HG03159 (cell line): ENCODE measurements at regions not wholly inside any gene's neighbourhood (a gene's known extent, or its start where the extent isn't known, plus 50 kb on each side); places are given as distances from the start of the nearest gene placed in this dataset.

Experiments used
- ATAC-seq: cut with Tn5 transposase; IDR thresholded peaks from one replicate; pipeline ENCODE4 v1.9.1; 2021; ENCODE audit warnings: mild to moderate bottlenecking, moderate library complexity; ENCODE audit not compliant: unreplicated experiment

DNA sequence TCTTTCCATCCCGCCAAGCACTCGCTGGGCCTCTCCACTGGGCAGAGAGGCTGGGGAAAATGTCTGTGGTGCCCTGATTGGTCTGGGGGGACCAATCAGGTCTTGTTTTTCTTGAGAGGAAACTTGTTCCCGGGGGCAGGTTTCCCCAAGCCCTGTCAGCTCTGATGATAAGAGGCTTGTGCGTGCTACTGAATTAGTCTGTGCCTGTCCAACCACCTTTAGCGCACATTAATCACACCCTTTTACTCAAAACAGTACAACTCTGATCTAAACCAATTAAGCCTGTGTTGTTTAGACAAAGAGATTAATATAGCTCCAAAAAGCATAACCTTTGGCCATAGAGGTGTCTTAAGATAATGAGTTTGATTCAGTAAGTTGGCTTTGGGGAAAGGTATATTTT lies 580.4 kb downstream of the VRK1 start:
- ATAC-seq = no peak

DNA sequence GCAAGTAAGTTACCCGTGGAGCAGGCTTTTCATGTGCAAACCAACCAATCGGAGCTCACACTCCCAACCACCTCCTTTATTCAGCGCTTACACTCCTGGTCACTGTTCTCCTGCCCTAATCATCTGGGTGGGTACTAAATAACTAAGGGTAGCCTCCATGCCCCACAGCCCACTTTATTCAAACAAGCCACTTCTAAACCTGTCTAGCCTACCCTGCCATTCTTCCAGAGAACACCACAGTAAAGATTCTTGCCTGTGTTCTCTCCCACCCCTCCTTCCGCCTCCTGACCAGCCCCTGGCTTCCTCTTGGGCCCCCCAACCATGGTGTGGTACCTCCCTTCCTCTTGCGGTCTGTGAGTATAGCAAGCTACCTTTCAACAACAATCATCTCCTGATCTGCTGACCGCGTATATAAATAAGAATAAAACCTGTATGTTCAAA lies 581.9 kb downstream of the VRK1 start:
- ATAC-seq = no peak

DNA sequence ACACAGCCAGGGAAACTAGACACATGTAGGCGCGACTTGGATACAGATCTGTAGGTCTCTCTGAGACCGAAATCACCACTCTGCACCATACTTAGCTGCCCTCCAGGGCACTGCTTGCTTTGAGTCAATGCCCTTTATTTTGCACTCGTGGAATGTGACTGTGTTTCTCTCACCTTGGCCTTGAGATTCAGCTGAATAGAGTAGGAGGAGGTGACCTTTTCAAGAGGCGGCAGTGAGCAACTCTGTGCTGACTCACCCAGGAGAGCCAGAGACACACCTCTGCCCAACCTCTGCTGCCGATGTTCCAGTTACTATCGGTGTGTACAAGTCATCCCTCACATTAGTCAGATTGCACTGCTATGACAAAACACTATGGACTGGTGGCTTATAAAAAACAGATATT lies 583.4 kb downstream of the VRK1 start:
- ATAC-seq = no peak

DNA sequence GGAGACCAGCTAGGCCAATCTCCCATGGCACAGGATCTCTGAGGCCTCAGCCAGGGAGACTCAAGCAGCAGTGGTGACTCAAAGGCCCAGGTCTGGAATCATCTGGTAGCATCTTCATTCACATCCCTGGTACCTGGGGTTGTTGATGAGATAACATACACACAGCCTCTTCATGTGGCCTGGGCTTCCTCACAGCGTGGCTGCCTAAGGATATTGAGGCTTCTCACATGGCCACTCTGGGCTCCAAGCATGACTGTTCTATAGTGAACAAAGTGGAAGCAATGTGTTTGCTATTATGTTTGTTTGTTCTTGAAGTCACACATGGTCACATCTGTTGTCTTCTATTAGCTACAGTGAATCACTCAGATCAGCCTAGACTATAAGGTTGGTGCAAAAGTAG lies 584.1 kb downstream of the VRK1 start:
- no peak for ATAC-seq

DNA sequence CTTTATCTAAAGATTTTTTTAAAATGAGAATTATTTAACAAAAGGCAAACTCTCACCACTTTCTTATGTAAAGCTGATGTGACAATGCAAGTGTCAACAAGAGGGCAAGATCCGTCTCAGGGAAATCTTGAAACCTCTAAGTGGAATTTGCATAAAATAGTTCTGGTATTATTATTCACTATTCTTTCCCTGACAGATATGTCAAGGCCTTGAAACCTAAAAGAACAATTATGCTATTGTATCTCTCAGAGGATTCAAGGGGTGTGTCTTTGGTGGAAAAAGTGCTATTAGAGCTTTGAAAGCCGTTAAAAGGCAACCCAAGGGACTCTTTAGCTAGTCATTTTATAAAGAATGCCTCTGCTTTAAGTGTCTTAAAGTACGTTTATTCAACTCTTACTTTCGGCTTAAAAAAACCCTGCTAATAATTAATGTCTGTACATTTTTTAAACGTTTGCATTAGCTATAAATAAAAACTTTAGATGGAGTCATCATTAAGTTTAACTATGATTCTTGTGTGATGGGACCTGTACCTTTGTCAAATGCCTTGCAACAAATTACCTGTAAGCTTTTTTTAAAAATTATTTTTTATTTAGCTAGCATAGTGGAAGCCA lies 585.5 kb downstream of the VRK1 start:
- ATAC-seq = no peak

DNA sequence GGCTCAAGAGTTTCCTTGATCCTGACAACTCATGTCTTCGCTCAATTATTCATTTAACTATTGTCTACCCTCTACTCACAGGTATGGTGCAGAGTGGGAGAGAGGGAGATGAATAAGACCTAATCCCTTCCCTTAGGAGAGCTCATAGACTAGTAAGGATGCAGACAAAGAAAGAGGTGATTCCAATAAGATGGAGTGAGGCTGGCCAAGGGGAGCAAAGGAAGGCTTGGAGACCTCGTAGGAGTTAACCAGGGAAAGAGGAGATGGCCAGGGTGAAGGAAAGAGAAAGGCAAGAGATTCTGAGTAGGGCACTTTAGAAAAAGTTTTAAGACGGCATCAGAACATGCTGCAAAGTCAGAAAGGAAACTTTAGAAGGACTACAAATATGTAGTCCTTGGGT lies 588.5 kb downstream of the VRK1 start:
- no peak for ATAC-seq

DNA sequence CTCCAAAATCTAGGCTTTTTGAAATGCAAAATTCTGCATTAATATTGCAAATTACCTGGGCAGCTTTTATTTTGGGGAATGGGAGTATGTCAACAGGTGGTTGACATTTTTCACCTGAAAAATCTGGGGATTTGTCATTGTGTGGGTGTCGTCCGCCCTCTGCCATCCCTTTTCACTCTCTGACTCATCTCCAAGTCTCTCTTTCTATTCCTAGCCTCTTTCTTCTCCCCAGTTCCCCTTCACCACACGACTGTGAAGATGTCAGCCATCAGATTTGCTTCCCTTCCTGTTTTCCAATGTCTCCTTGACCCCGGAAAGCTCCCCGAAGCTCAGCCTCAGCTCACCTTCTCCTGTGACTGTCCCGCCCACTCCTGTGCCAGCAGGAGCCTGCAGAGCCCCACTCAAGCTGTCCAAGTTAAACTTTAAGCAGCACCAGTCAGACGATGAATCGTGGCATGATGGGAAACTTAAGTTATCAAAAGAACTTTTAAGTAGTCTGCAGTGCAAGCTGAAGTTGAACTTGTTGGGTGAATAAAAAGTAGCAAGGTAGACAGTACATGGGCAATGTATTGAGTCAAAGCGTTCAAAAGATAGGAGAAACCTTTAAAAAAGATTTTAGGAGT lies 590.2 kb downstream of the VRK1 start:
- ATAC-seq = no peak

DNA sequence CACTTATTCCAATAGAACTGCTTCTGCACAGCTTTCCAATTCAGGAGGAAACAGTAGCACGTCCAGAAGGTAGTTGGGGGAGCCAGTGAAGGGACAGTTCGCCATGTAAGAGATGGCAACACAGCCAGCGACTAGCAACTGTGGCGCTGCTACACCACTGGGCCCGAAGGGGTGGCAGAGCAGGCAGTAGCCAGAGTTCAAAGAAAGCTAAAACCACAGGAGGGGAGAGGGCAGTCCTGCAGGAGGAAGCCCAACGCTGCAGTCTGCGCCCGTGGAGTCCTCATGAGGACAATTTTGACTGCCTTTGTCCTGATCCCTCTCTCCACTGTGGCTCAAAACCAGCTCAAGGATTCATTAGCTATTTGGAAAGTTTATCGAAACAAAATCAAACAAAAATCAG lies 591.2 kb downstream of the VRK1 start:
- ATAC-seq = no peak

DNA sequence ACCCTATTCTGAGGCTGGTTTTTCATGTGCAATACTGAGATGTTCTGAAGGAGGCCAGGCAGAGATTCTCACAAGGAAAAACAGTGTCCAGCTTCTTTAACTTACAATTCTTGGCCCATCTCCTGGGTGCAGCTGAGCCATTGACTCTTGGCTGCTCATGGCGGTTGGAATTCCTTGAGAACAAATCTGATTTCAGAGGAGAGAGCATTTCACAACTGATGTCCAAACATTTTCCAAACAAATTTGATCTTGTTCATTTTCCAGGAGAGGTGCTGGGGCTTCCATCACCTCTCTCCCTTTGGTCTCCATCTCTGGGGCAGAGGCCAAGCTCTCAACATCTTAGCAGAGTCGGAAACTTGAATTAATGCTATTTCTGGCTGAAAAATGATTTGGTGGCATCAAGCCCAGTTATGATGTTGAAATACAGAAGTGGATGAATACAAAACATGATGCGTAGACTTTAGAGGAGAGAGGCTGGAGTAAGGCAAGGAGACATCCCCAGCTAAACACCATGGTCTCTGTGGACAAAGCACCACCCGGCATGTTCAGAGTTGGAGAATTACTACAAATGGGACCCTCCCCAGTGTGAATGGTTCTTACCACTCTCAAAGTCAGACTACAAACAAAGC lies 593.0 kb downstream of the VRK1 start:
- no peak for ATAC-seq

DNA sequence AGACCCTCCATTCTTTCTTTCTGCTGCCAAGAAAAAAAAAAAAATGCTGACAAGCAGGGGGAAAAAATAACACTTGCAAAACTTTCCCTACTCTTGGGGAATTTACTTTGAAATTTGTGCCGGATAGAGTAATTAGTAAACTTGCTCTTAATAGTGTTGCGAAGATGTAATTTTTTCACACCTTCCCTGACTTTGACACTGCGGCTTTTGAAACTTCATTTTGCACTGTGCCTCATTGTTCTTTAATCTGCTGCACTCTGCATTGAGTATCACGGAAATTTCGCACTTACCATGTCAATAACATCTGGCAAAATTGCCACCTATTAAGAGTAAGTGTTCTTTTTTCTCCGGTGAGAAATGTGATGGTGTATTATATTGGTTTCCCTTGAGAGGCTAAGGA lies 596.1 kb downstream of the VRK1 start:
- no peak for ATAC-seq

DNA sequence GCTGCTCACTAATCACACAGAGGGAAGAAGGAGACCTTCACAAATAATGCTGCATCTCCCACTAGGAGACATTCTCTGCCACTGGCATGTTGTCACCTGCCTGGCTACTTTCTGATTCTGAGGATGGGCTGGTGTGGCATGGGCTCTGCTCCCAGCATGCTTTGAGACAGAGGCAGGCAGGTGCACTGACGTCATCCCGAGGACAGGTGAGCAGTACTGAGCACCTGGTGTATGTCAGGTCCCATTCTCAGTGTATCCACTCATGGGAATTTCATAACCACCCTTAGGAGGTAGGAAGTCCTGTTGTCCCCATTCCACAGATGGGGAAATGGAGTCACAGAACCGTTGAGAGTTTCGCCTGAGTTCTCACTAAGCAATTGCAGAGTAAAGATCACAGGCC lies 597.9 kb downstream of the VRK1 start:
- ATAC-seq = no peak

DNA sequence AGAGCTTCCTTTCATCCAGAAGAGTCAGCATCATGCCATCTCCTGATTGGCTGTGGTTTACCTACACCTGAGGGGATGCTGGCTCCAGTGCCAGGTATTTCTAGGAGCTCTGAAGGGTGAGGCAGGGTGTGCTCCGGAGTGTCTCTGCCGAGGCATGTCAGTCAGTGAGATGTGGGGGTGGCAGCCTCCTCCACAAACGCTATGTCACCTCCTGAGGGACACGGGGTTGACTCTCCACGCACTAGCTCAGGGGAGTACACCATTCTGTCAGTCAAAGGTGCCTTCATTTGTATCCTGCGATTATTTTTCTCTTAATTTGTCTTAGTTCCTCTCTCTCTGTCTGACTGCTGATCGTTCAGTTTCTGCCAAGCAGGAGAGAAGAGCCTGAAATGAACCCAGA lies 604.5 kb downstream of the VRK1 start:
- no peak for ATAC-seq

DNA sequence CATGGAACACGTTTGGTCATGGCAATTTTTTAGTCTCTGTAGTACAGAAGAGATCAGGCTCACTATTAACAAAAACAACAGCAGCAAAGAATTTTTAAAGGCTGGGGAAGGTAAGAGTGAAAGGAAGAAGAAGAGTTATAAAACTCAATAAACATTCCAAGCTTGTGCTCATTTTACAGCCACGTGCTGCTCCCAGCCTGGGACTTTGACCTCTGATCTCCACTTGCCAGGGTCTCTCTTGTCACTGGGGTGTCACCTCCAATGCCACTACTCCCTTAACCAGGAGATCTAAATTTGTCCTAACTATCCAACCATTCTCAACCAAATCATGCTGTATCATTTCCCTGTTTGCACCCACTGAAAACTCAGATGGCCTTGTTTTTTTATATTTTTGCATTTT lies 605.1 kb downstream of the VRK1 start:
- ATAC-seq = no peak

DNA sequence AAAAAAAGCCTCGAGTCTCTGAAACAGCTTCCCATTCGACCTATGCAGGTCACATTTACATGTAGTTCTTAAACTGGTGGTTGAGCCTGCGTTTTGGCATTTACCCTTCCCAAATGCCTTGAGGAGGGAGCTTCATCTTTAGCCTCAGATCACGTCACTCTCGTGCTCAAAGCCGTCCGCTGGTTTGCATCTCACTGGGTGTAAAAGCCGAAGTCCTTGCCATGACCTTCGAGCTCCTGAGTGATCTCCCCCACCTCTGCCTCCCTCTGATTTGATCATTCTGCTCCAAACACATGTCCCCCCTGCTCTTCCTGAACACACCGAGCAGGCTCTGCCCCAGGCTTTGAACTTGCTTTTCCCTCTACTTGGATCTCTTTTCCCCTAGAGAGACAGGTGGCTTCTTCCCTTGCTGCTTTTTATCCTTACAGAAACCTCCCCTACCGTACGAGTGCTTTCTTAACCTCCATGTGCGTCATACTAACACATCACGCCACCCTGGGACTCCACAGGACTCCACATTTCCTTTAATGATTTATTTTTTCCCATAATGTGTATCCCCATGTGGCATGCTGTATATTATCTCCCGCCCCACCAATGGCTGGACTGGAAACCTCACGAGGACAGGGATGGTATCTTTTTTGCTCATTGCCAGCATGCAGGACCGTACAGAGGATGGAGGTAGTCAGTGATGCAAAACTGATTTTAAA lies 610.7 kb downstream of the VRK1 start:
- no peak for ATAC-seq

DNA sequence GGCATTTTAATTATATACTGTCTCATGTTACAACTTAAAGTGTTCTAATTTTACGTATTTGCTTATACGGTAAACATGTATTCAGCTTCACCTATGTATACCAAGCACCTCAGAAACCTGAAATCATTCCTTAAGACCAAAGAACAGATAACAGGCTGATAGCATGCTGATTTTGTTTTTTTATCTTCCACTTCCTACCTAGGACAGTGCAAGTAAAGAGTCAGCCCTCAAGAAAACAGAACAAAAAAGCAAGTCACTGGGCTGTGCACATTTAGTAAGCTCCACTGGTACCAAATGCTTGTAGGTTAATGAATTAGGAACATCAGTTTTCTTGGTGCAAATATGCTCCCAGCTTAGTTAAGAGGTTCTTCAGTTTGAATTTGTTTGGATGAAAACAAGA lies 611.3 kb downstream of the VRK1 start:
- ATAC-seq = no peak

DNA sequence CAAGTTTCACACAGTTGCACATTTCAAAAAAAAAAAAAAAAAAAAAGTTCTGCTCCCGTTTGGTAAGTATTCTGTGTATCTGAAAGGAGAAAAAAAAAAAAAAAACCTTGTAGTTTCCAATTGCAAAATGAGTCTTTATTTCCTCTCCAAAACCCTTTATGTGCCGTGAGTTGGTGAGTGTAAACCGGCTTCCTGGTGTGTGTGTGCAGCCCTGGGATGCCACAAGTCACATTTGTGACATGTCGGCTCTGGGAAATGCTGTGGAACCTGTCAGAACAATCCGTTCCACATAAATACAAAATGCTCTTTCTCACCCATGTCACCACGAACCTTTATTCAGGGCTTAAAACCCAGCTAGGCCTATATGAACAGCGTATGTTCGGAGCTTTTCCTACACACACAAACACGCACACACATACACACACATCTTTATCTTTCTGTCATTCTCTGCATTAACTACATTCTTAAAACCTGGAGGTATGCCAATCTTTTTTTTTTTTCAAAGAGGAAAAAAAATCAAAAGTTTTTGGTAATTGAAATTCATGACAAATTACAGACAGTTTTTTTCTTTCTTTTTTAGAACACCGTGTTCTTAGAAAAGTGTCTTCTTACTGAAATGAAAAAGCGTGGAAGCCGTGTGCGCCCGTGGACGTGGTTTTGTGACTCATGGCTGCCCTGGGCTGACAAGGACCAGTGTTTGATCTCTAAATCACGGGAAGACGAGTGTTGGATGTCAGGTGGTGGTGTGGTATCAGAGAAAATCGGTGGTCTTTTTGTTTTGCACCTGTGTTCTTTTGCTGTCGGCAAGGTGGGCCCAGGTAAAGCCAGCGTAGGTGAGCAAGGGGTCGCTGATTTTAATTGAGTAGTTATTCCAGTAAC lies 612.0 kb downstream of the VRK1 start:
- ATAC-seq = no peak

DNA sequence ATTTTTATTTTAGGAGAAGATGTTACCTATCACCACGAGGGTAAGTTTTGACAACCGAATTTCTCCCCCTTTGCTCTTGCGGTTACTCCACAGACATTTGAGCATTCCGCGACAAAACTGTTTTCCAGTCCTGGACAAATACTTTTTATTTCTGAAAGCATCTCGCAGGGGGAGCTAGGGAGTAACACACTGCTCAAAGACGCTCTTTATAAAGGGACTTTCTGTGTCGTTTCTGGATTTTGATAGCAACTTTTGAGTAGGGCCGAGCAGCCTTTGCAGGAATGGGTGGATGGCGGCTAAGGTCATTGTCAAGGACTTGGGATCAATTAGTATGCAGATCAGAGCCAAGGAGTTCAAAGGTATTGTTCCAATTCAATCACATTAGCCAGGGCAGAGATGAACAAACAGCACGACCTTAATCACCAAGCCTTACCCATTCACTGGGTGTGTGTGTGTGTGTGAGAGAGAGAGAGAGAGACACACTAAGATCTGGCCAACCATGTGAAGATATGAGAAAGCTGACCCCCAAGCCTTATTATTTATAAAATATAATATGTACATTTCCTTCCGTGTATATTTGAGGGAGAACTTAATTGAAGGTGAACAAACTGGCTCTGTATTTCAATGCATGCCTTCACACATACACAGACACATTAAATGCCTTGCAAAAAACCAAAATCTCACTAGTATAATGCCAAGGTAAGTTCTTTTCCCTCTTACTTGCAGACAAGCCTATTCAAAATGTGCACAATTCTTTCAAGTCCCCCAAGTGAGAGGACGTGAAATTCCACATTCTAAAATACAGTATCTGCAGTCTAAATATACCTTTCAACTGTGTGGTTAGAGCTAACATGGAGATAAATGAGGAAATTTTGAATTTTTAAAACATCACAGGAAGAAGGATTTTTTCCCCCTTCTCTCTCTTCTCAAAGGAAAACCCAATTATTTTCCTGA lies 613.8 kb downstream of the VRK1 start:
- ATAC-seq = no peak

DNA sequence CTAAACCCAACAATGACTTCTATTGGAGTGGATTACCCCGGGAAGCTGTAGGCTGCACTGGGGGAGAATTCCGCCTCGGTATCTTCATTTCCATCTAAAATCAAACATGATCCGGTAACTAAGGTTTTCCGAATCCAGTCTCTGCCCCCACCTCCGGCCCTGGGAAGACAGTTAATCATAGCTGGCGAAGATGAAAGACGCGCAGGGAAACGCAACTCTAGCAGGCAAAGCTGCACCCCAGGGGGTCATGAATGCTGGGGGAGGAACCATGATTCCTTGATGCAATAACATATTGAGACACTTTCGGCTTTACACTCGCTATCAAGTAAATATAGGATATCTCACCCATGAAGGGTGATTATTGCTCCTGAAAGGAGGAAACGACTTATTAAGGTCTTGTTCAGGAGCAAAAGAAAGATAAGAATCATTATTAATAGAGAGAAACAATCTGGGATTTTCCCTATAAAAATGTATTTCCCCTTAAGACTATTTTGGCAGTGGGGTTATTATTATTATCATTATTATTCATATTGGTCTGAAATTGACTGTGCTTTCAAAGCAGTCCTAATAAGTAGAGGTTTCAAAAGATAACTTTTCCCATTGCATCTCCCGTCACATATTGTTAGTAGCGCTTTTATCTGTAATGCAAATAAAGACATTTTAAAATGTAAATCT lies 614.9 kb downstream of the VRK1 start:
- ATAC-seq = no peak

DNA sequence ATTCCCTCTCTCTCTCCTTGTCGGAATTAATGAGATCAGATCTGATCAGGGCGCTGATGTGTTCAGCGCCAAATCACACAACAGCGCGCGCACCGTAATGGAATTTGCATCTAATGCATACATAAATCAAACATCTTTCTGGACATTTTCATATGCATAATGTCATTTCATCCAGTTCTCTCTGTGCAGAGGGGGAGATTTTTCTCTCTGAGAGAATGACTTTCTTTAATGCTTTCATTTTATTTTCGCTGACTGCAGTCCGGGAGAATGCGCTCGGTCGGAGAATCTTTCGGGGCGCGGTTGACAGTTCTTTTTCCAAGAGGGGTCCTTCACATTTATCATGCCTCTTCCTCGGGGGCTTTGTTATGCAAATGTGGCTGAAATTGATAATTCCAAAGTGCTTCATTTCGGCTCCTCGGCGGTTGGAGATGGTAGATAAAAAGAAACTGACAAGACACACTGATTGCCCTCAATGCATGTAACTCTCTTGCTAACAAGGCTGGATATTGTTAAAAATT lies 615.9 kb downstream of the VRK1 start:
- no peak for ATAC-seq
